Activated T-cell treated with anti-CD3 and anti-CD28 coated beads for 1 hour (primary cell): ENCODE measurements at regions not wholly inside any gene's neighbourhood (a gene's known extent, or its start where the extent isn't known, plus 50 kb on each side); places are given as distances from the start of the nearest gene placed in this dataset.
A peak's percentile ranks its signal among the peaks of the same experiment; 100 is the strongest.
"Not testable (repeated sequence)": the region's sequence is repeated elsewhere in the genome, so short reads cannot be mapped to it uniquely, and the experiment has no call there.

Experiments
- DNase-seq: peaks from one replicate; pipeline ENCODE4 v3.0.0-alpha.2; 2020; ENCODE audit warnings: low read depth

DNA sequence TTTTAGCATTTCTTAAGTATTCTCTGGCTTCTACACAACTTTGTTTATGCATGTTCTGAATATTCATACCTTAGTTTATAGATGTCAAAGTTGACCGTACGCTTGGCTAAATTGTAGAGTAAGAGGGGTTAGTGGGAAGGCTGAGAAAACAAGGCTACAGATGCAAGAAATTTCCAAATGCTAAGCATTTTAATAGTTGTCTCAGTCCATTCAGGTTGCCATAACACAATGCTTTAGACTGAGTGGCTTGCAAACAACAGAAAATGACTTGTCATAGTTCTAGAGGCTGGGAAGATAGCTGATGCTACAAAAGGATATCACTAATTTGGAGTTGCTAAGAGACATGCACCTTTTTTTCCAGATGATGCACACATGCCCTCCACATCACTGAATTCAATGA is 53.0 kb upstream of the C1QTNF3 start:
- not testable (repeated sequence) for DNase-seq

DNA sequence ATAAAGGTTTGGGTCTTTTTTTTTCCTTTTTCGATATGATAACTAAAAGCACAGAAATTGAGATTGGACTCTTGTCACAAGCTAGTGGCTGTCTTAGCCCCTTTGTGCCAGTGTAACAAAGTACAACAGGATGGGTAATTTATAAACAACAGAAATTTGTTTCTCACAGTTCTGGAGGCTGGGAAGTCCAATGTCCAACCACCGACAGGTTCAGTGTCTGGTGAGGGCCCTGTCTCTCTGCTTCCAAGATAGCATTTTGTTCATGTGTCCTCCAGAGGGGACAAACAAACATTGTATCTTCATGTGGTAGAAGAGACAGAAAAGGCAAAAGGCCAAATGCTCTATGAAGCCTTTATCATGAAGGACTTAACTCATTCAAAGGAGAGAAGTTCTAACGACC is 56.9 kb upstream of the C1QTNF3 start:
- DNase-seq, result not testable (repeated sequence)

DNA sequence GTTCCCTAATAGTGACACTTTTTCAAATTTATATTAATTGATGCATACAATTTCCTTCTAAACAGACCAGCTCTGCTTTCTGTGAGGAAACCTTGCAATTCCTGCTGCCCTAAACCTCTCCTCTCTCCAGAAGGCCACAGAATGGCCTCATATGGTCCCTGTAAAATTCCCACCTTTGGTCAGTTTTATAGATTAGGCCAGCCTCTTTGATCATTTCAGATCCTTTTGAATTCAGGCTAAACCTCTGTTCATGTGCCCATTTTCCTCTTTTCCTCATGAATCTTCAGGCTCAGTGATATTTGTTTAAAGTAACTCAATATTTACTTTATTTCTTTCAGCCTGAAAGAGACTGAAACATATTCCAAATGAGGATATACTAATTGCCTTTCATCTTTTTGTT is 58.6 kb upstream of the C1QTNF3 start:
- not testable (repeated sequence) for DNase-seq

DNA sequence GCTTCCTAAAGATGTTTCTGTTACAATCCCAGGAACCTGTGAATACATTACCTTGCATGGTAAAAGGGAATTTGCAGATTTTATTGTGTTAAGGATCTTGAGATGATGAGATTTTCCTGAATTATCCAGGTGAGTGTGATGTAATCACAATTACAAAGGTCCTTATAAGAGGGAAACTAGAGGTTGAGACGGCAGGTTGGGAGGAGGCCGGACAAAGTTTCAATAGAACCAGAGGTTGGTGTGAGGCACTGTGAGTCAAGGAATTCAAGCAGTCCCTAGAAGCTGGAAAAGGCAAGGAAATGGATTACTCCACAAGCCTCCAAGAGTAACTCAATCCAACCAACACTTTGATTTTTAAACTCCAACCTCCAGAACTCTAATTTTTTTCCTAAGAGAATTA is 65.9 kb upstream of the C1QTNF3 start:
- not testable (repeated sequence) for DNase-seq

DNA sequence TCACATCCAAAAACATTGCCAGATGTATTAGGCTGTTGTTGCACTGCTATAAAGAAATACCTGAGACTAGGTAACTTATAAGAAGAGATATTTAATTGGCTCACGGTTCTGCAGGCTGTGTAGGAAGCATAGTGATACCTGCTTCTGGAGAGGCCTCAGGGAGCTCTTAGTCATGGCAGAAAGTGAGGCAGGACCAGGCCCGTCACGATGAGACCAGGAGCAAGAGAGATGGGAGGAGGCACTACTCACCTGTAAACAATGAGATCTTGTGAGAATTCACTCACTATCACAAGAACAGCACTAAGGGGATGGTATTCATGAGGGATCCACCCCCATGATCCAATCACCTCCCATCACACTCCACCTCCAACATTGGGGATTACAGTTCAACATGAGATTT is 81.3 kb upstream of the C1QTNF3 start:
- not testable (repeated sequence) for DNase-seq

DNA sequence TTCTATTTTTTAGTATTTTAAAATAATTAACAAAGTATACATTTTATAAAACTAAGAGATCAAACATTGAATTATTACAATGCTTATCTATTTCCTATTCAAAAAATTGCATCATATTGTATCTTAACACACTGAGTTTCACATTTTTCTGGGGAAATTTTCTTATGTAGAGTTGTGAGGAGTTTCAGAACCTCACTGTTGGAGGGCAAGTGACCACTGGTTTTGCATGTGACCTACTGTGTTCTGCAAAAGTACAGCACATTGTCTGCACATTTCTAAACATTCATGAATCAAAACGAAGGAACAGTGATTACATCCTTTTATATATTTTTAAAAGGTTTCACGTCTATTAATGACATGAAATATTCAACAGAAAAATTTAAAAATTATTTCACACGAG is 82.3 kb upstream of the C1QTNF3 start:
- not testable (repeated sequence) for DNase-seq

DNA sequence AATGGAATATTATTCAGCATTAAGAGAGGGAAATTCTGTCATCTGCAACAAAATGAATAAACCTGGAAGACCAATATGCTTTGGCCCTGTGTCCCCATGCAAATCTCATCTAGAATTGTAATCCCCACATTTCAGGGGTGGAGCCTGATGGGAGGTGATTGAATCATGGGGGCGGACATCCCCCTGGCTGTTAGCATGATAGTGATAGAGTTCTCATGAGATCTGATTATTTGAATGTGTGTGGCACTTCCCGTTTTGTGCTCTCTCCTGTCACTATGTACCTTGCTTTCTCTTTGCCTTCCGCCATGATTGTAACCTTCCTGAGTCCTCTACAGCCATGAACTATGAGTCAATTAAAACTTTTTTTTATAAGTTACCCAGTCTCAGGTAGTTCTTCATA is 83.7 kb upstream of the C1QTNF3 start:
- not testable (repeated sequence) for DNase-seq

DNA sequence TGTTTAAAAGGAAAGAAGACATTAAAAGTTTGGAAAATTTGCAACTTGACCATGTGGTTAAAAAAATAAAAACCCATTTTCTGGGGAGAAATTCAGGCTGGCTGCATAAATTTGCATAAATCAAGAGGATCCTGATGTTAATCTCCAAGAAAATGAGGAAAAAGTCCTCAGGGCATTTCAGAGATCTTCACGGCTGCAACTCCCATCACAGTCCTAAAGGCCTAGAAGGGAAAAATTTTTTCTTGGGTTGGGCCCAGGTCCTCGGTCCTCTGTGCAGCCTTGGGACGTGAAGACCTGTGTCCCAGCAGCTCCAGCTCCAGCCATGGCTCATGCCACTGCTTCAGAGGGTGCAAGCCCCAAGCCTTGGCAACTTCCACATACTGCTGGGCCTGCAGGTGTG is 84.8 kb upstream of the C1QTNF3 start:
- not testable (repeated sequence) for DNase-seq

DNA sequence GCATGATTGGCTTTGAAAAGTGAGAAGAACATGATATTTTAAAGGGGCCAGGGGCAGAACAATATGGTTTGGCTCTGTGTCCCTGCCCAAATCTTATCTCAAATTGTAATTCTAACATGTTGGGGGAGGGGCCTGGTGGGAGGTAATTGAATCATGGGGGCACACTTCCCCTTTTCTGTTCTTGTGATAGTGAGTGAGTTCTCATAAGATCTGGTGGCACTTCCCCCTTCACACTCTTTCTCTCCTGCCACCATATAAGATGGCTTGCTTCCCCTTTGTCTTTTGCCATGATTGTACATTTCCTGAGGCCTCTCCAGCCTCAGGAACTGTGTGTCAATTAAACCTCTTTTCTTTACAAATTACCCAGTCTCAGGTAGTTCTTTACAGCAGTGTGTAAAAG is 85.9 kb upstream of the C1QTNF3 start:
- DNase-seq, result not testable (repeated sequence)

DNA sequence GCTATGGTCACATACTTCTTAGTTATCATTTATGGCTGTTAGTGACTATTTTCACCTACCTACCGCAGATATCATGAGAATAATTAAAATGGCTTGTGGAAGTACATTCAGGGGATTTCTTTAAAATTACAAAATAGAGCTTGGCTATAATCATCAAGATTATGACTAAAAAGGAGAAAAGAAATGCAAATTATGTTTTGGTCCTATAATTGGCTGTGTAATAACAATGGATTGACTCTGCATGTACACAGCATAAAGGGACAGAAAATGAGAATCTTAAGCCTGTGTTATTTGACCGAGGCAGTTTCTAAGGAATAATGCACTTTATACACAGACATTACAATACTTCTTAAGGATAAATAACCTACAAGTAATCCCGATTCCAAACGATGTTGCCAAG is 112.0 kb upstream of the C1QTNF3 start:
- DNase-seq, result not testable (repeated sequence)

DNA sequence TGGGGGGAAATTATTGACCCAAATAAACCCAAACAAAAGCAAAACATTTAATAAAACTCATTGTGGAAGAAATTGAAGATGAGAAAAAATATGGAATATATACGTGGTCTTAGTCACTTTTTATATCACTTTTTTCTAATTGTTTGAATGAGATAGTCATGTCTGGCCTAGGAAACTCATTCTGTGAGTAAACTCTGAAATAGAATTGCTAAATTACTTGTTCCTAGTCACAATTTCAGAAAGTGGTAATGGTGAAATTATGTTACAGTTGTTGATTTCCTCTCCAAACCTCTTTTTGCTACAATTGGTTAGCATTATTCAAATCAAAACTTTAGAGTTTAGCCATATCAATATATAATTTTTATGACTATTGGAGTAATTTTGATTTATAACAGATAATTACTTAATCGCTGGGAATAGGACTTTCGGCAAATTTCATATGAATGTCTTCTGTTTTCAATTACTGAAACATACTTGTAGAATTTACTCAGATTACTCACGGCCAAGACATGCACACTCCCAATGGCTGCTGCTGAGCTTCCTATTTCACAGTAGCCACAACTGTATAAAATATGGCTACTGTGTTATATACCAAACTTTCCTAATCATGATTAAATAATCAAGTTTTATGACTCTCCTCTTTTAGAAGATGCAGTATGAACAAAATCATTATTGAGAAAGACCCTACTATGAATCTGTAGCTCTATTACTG is 113.8 kb upstream of the C1QTNF3 start:
- not testable (repeated sequence) for DNase-seq

DNA sequence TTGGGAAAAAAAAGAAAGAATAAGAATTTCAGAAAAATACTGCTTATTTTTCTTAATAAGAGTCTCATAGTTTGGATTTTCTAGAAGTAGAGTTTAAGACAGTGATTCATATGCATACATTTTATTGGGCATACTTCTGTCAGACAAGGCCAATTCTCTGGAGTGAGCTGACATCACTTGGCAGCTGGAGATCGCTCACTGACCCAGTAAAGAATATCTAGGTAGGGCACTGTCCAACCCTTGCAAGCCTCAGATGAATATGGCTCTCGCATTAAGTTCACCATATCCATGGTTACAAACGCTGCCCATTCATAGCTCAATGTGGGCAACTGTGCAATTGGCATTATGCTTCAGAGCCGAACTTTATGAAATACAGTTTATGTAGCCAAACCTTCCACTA is 117.9 kb upstream of the C1QTNF3 start:
- DNase-seq, result not testable (repeated sequence)

DNA sequence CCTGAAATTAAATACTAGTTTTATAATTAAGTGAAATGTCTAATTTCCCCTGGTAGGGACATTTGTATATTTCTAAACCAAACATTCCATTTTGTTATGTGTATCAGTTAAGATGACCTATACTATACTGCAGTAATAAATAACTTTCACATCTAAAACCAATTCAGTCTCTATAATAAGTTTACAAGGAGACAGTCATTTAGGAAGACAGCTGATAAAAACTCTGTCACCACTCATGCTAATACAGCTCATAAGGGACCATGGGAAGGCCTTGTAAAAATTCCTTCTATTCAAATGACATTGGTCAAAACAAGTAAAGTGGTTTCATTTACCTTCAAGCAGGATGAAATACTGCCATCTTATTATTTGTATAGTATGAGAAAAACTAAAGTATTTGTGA is 128.4 kb upstream of the C1QTNF3 start:
- not testable (repeated sequence) for DNase-seq

DNA sequence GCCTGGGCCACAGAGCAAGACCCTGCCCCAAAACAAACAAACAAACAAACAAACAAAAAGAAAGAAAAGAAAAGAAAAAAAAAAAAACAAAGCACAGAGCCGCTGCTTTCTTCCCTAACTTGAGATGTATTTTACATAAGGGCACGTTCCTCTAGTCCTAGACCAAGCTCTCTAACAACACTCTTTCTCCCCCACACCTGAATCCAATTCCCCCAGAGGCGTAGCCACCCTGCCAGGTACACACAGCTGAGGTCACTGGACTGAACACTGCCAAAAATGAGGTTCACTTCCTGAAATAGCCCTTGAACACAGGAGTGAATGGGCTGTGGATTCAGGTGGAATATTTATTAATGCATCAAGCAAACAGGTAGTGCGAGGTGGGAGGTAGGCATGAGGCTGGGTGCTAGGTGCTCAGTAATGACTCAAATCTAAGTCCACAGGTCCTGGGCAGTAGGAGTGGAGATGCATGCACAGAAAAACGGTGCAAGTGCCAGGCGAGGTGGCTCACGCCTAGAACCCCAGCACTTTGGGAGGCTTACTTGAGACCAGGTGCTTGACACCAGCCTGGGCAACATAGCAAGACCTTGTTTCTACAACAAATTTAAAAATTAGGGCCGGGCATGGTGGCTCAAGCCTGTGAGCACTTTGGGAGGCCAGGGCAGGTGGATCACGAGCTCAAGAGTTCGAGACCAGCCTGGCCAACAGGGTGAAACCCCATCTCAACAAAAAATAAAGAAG is 136.6 kb upstream of the C1QTNF3 start:
- DNase-seq, result not testable (repeated sequence)

DNA sequence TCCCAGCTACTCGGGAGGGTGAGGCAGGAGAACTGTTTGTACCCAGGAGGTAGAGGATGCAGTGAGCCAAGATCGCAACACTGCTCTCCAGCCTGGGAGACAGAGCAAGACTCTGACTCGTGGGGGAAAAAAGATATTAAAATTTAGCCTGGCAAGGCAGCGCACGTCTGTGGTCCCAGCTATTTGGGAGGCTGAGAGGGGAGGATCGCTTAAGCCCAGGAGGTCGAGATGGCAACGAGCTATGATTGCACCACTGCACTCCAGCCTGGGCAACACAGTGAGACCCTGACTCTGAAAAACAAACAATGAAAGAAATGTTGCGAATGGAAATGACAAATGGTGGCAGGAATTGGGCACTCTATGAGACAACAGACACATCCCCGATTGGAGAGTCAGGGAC is 137.2 kb upstream of the C1QTNF3 start:
- DNase-seq, result not testable (repeated sequence)

DNA sequence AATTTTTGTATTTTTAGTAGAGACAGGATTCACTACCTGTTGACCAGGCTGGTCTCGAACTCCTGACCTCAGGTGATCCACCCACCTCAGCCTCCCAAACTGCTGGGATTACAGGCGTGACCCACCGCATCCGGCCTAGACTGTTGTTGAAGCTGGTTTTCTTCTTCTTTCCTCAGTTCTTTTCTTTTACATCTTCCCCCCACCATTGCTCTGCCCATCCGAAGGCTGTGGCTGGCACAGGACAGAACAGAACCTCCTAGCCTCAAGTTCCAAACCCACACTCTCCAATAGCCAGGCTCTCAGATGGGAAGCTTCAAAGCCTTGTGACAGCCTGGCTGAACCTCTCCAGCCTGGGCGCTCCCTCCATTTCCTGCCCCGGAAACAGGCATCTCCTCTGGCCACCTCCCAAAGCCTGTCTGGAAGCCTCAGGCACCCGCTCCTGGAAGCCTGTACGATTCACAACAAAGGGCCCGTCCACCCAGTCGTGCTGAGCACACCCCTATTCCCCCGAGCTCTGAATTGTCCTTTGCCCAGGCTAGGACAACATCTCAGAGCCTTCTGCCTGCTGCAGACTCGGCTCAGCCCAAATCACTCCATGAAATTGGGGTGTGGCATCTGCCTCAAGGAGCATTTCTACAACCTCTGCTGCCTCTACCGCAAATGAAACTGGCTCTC is 138.1 kb upstream of the C1QTNF3 start:
- DNase-seq, result not testable (repeated sequence)

DNA sequence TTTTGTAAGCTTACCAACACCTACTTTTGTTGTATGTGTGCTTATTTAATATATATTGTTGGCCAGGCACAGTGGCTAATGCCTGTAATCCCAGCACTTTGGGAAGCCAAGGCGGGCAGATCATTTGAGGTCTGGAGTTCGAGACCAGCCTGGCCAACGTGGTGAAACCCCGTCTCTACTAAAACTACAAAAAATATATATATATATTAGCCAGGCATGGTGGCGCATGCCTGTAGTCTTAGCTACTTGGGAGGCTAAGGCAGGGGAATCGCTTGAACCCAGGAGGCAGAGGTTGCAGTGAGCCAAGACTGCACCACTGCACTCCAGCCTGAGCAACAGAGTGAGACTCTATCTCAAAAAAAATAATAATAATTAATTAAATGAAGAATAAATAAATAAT is 142.0 kb upstream of the C1QTNF3 start:
- not testable (repeated sequence) for DNase-seq

DNA sequence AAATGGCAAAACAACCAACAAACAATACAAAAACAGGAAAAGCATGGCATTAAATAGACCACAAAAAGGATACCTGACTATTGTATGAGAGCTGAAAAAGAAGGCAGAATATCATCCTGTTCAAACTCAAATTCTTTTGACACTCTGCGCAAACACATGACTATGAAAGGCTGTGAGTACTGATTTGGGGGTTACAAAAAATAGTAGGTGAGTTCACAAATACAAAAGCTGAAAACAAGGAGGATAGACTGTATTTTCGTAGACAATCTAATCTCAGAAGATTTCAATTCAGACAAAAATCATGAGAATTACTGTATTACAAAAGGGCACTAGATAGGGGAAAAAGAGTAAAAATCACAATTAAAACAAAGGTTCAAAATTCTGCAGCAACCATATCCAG is 142.6 kb upstream of the C1QTNF3 start:
- not testable (repeated sequence) for DNase-seq

DNA sequence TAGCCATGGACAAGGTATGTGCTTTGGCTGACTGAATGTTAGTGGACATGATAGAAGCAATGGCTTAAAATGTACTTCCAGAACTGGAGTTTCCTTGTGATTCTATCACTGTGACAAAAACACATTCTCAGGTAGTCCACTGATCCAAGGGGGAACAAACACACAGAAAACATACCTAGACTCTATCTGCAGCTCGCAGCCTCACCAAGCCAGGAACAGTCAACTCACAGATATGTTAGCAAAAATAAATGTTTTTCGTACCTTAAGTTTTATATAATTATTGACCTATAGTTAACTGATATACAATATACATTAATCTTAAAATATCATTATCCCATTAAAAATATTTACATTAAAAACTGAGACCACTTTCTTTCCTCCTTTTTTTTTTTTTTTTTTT is 143.1 kb upstream of the C1QTNF3 start:
- DNase-seq, result not testable (repeated sequence)

DNA sequence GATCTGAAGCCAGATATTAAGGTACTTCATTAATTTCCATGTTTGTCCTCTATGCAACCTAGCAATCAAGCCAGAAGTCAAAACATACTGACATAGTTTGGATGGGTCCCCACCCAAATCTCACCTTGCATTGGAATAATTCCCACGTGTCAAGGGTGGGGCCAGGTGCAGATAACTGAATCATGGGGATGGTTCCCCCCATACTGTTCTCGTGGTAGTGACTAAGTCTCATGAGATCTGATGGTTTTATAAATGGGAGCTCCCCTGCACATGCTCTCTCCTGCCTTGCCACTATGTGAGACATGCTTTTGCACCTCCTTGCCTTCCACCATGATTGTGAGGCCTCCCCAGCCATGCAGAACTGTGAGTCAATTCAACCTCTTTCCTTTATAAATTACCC is 143.9 kb upstream of the C1QTNF3 start:
- DNase-seq, result not testable (repeated sequence)

DNA sequence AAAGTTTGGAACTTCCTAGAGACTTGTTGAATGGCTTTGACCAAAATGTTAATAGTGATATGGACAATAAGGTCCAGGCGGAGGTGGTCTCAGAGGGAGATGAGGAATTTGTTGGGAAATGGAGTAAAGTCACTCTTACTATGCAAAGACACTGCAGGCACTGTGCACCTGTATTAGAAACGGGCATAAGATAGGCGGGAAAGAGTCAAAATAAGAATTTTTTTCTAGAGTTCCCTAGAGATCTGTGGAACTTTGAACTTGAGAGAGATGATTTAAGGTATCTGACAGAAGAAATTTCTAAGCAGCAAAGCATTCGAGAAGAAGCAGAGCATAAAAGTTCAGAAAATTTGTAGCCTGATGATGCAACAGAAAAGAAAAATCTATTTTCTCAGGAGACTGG is 144.4 kb upstream of the C1QTNF3 start:
- DNase-seq, result not testable (repeated sequence)

DNA sequence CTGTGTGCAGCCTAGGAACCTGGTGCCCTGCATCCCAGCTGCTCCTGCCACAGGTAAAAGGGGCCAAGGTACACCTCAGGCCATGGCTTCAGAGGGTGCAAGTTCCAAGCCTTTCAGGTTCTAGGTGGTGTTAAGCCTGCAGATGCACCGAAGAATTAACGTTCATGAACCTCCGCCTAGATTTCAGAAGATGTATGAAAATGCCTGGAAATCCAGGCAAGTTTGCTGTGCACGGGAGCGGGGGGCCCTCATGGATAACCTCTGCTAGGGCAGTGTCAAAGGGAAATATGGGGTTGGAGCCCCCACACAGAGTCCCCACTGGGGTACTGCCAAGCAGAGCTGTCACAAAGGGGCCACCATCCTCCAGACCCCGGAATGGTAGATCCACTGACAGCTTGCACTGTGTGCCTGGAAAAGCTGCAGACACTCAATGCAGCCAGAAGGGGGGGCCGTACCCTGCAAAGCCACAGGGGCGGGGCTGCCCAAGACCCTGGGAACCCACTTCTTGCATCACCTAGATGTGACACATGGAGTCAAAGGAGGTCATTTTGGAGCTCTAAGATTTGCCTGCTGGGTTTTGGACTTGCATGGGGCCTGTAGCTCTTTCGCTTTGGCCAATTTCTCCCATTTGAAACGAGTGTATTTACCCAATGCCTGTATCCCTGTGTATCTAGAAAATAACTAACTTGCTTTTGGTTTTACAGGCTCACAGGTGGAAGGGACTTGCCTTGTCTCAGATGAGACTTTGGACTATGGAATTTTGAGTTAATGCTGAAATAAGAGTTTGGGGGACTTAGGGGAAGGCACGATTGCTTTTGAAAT is 145.2 kb upstream of the C1QTNF3 start:
- DNase-seq, result peak; percentile 38
